Effector memory CD4-positive, alpha-beta T cell (primary cell): ENCODE measurements at regions not wholly inside any gene's neighbourhood (a gene's known extent, or its start where the extent isn't known, plus 50 kb on each side); places are given as distances from the start of the nearest gene placed in this dataset.

Experiments
- DNase-seq, 3 donors: peaks; one replicate each; pipeline ENCODE4 v3.0.0-alpha.2; 2020
- H3K27ac ChIP-seq: 2 replicates; pipeline ENCODE4 v1.7.0; 2013; ENCODE audit warnings: mild to moderate bottlenecking, low read length, moderate library complexity; ENCODE audit not compliant: insufficient read depth, poor library complexity, severe bottlenecking
- H3K27me3 ChIP-seq: replicated peaks from 2 replicates; pipeline ENCODE4 v1.7.0; 2013; ENCODE audit warnings: mild to moderate bottlenecking, low read length; ENCODE audit not compliant: insufficient read depth, control insufficient read depth, poor library complexity, severe bottlenecking
- H3K36me3 ChIP-seq: 2 replicates; pipeline ENCODE4 v1.7.0; 2013; ENCODE audit warnings: mild to moderate bottlenecking, low read length, moderate library complexity; ENCODE audit not compliant: control insufficient read depth, insufficient read depth
- H3K4me1 ChIP-seq: 2 replicates; pipeline ENCODE4 v1.7.0; 2013; ENCODE audit warnings: low read length, mild to moderate bottlenecking; ENCODE audit not compliant: control insufficient read depth, insufficient read depth, poor library complexity, severe bottlenecking
- H3K4me3 ChIP-seq: 2 replicates; pipeline ENCODE4 v1.7.0; 2013; ENCODE audit warnings: low read length, low read depth, mild to moderate bottlenecking; ENCODE audit not compliant: insufficient read depth, poor library complexity, severe bottlenecking
- H3K9me3 ChIP-seq: 2 replicates; pipeline ENCODE4 v1.7.0; 2013; ENCODE audit warnings: mild to moderate bottlenecking, low read length, moderate library complexity; ENCODE audit not compliant: control insufficient read depth

GRCh38 chr3:193974671-193975535, 161.0 kb upstream of the HES1 start:
- no peaks in the 10 kb centered on the region for H3K36me3 ChIP-seq
- no peaks in the 10 kb centered on the region for H3K27me3 ChIP-seq
- no peak overlapping the region for H3K4me3 ChIP-seq

GRCh38 chr3:193977622-193978021, 158.3 kb upstream of the HES1 start:
- H3K27me3 ChIP-seq: no peaks in the 10 kb centered on the region
- H3K9me3 ChIP-seq: no peaks in the 10 kb centered on the region
- no peak for DNase-seq
- no peak overlapping the region for H3K4me3 ChIP-seq
- no peaks in the 10 kb centered on the region for H3K4me1 ChIP-seq
- no peaks in the 10 kb centered on the region for H3K36me3 ChIP-seq
- H3K27ac ChIP-seq: no peak overlapping the region

More at GRCh38 chr3:193974671-193975535, 161.0 kb upstream of the HES1 start:
- Histone ChIP-seq H3K27ac (no peak overlapping the region), H3K9me3 (no peaks in the 10 kb centered on the region), H3K4me1 (no peaks in the 10 kb centered on the region)
- DNase-seq: no peak

GRCh38 chr3:193978030-193978429, 157.9 kb upstream of the HES1 start:
- Histone ChIP-seq H3K27ac (no peak overlapping the region), H3K4me1 (no peaks in the 10 kb centered on the region)
- DNase-seq: no peak

GRCh38 chr3:193978486-193978885, 157.5 kb upstream of the HES1 start:
- H3K27me3 ChIP-seq: no peaks in the 10 kb centered on the region
- H3K9me3 ChIP-seq: no peaks in the 10 kb centered on the region
- H3K36me3 ChIP-seq: no peaks in the 10 kb centered on the region
- no peaks in the 10 kb centered on the region for H3K4me1 ChIP-seq
- no peak overlapping the region for H3K4me3 ChIP-seq
- no peak for DNase-seq
- no peak overlapping the region for H3K27ac ChIP-seq

More at GRCh38 chr3:193978030-193978429, 157.9 kb upstream of the HES1 start:
- Histone ChIP-seq H3K27me3 (no peaks in the 10 kb centered on the region), H3K9me3 (no peaks in the 10 kb centered on the region), H3K36me3 (no peaks in the 10 kb centered on the region), H3K4me3 (no peak overlapping the region)

GRCh38 chr3:193980326-193980725, 155.6 kb upstream of the HES1 start:
- DNase-seq: no peak
- Histone ChIP-seq H3K36me3 (no peaks in the 10 kb centered on the region), H3K4me3 (no peak overlapping the region), H3K9me3 (no peaks in the 10 kb centered on the region), H3K27me3 (no peaks in the 10 kb centered on the region), H3K27ac (no peak overlapping the region), H3K4me1 (no peaks in the 10 kb centered on the region)

GRCh38 chr3:193980905-193981304, 155.0 kb upstream of the HES1 start:
- H3K4me1 ChIP-seq: no peaks in the 10 kb centered on the region
- no peak for DNase-seq
- H3K36me3 ChIP-seq: no peaks in the 10 kb centered on the region
- H3K27me3 ChIP-seq: no peaks in the 10 kb centered on the region
- no peak overlapping the region for H3K27ac ChIP-seq
- no peak overlapping the region for H3K4me3 ChIP-seq
- no peaks in the 10 kb centered on the region for H3K9me3 ChIP-seq

GRCh38 chr3:193981504-193981903, 154.4 kb upstream of the HES1 start:
- Histone ChIP-seq H3K4me3 (no peak overlapping the region), H3K27ac (no peak overlapping the region), H3K27me3 (no peaks in the 10 kb centered on the region), H3K9me3 (no peaks in the 10 kb centered on the region), H3K36me3 (no peaks in the 10 kb centered on the region), H3K4me1 (no peaks in the 10 kb centered on the region)
- no peak for DNase-seq

- no peak for DNase-seq
- H3K4me3 ChIP-seq: no peak overlapping the region
- H3K36me3 ChIP-seq: no peaks in the 10 kb centered on the region
- H3K9me3 ChIP-seq: no peaks in the 10 kb centered on the region
- H3K27me3 ChIP-seq: no peaks in the 10 kb centered on the region
- no peaks in the 10 kb centered on the region for H3K4me1 ChIP-seq
- H3K27ac ChIP-seq: no peak overlapping the region
These were observed 153.7 kb upstream of the HES1 start for GRCh38 chr3:193982258-193982659.

- Histone ChIP-seq H3K9me3 (no peaks in the 10 kb centered on the region), H3K4me1 (no peaks in the 10 kb centered on the region), H3K27me3 (no peaks in the 10 kb centered on the region), H3K36me3 (no peaks in the 10 kb centered on the region), H3K4me3 (no peak overlapping the region), H3K27ac (no peak overlapping the region)
- no peak for DNase-seq
These were observed 151.8 kb upstream of the HES1 start for GRCh38 chr3:193983846-193984818.

GRCh38 chr3:193984876-193985275, 151.1 kb upstream of the HES1 start:
- Histone ChIP-seq H3K27me3 (no peaks in the 10 kb centered on the region), H3K36me3 (no peaks in the 10 kb centered on the region), H3K4me3 (no peak overlapping the region), H3K9me3 (no peaks in the 10 kb centered on the region), H3K4me1 (no peaks in the 10 kb centered on the region), H3K27ac (no peak overlapping the region)
- DNase-seq: no peak
